Fibroblast of peridontal ligament (primary cell): ENCODE measurements at regions not wholly inside any gene's neighbourhood (a gene's known extent, or its start where the extent isn't known, plus 50 kb on each side); places are given as distances from the start of the nearest gene placed in this dataset.
"Not testable (repeated sequence)": the region's sequence is repeated elsewhere in the genome, so short reads cannot be mapped to it uniquely, and the experiment has no call there.

Experiments used
- DNase-seq: peaks from one replicate; pipeline ENCODE4 v3.0.0-alpha.2; 2010; ENCODE audit errors: extremely low read depth

GRCh38 chr10:45249978-45250693 lies 65.3 kb downstream of the OR13A1 start:
- peak; percentile 75 for DNase-seq

GRCh38 chr10:45250694-45251075 lies 64.7 kb downstream of the OR13A1 start:
- DNase-seq, result not testable (repeated sequence)
